Loucy (cell line): ENCODE measurements at regions not wholly inside any gene's neighbourhood (a gene's known extent, or its start where the extent isn't known, plus 50 kb on each side); places are given as distances from the start of the nearest gene placed in this dataset.

Experiments used
- CTCF ChIP-seq: fragments of 200-600 bp; sonication (generic); conservative IDR thresholded peaks from 2 replicates; pipeline ENCODE4 v1.5.1; 2014; ENCODE audit warnings: mild to moderate bottlenecking, antibody characterized with exemption, low read length
- EZH2phosphoT487 ChIP-seq: fragments of 200-600 bp; IDR thresholded peaks from 2 replicates; pipeline ENCODE4 v1.6.1; 2018; ENCODE audit warnings: antibody characterized with exemption, mild to moderate bottlenecking, moderate library complexity, borderline replicate concordance

DNA sequence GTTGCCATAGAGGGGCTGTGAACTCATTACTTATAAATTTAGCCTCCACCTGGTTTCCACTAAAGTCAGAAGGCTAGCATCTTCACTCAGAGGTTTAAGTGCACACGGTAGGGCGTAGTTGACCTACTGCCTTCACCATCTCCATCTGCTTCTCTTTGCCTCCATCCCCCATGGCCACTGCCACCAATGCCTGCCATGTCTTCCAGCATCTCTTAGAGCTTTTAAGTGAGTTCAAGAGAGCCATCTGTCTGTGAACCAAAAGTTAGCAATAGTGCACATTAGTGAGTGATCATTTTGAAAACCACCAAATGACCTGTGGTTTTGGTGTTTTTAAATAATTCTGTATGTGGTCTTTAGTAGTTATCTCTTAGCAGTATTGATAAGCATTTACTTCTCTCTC is 102.0 kb downstream of the DMRTA1 start:
- TF ChIP-seq CTCF (no peak), EZH2phosphoT487 (no peak)
